Ascending aorta (tissue), 2 donors: ENCODE measurements at regions not wholly inside any gene's neighbourhood (a gene's known extent, or its start where the extent isn't known, plus 50 kb on each side); places are given as distances from the start of the nearest gene placed in this dataset.

Experiments used
- DNase-seq, 2 donors: peaks; one replicate each; pipeline ENCODE4 v3.0.0-alpha.2; 2019; ENCODE audit warnings: low spot score in 2 of 2
- H3K27ac ChIP-seq, 2 donors: fragments of 200-600 bp; sonication (generic); one replicate each; pipeline ENCODE4 v1.5.1; 2016 to 2017; ENCODE audit warnings: mild to moderate bottlenecking in 1 of 2
- H3K27me3 ChIP-seq: fragments of 200-600 bp; sonication (generic); one replicate; pipeline ENCODE4 v1.5.1; 2017
- H3K36me3 ChIP-seq, 2 donors: fragments of 200-600 bp; sonication (generic); one replicate each; pipeline ENCODE4 v1.5.1; 2016
- H3K4me1 ChIP-seq, 2 donors: fragments of 200-600 bp; sonication (generic); one replicate each; pipeline ENCODE4 v1.5.1; 2016 to 2017; ENCODE audit warnings: mild to moderate bottlenecking in 1 of 2
- H3K4me3 ChIP-seq, 2 donors: fragments of 200-600 bp; sonication (generic); one replicate each; pipeline ENCODE4 v1.5.1; 2016 to 2017; ENCODE audit warnings: mild to moderate bottlenecking in 1 of 2
- H3K9me3 ChIP-seq, 2 donors: fragments of 200-600 bp; sonication (generic); one replicate each; pipeline ENCODE4 v1.5.1; 2016
- CTCF ChIP-seq, 3 experiments: fragments of 200-600 bp in 2 of 3; fragments of 450-650 bp in 1 of 3; sonication (generic) in 2 of 3; IDR thresholded peaks; one replicate each; pipeline ENCODE4 v1.5.1; 2016 to 2019; ENCODE audit warnings: antibody characterized with exemption in 3 of 3, mild to moderate bottlenecking in 1 of 3, moderate library complexity in 1 of 3
- intact Hi-C: fragments of 100-400 bp; cut with DNase I; formaldehyde crosslinking; loops from one replicate; pipeline ENCODE4 v1.15.1; 2023

- H3K4me3 ChIP-seq = no peak overlapping the region
- H3K9me3 ChIP-seq = peaks cover 0 to 4% of the 10 kb centered on the region in 2 donors
- no peaks in the 10 kb centered on the region for H3K4me1 ChIP-seq
- no peaks in the 10 kb centered on the region for H3K36me3 ChIP-seq
- TF ChIP-seq CTCF (IDR thresholded peaks at IDR 0.05) = no peak
- intact Hi-C loops = no loop called here
- no peak overlapping the region for H3K27ac ChIP-seq
- DNase-seq = no peak
- no peaks in the 10 kb centered on the region for H3K27me3 ChIP-seq
Measured at GRCh38 chr1:55623311-55623710, 408.1 kb upstream of the USP24 start.

- intact Hi-C loops = no loop called here
- no peak for DNase-seq
Measured at GRCh38 chr1:55622074-55622473, 406.9 kb upstream of the USP24 start.

GRCh38 chr1:55618199-55618598 lies 403.0 kb upstream of the USP24 start:
- H3K4me3 ChIP-seq = no peak overlapping the region
- no peak overlapping the region for H3K27ac ChIP-seq
- DNase-seq = no peak
- H3K36me3 ChIP-seq = no peaks in the 10 kb centered on the region
- peaks cover 0 to 4% of the 10 kb centered on the region in 2 donors for H3K9me3 ChIP-seq
- no peaks in the 10 kb centered on the region for H3K4me1 ChIP-seq
- intact Hi-C loops = no loop called here
- TF ChIP-seq CTCF (IDR thresholded peaks at IDR 0.05) = no peak
- H3K27me3 ChIP-seq = no peaks in the 10 kb centered on the region

More at GRCh38 chr1:55622074-55622473, 406.9 kb upstream of the USP24 start:
- H3K36me3 ChIP-seq = no peaks in the 10 kb centered on the region
- H3K27me3 ChIP-seq = no peaks in the 10 kb centered on the region
- H3K4me3 ChIP-seq = no peak overlapping the region
- H3K4me1 ChIP-seq = no peaks in the 10 kb centered on the region
- no peak for TF ChIP-seq CTCF (IDR thresholded peaks at IDR 0.05)
- H3K9me3 ChIP-seq = peaks cover 0 to 4% of the 10 kb centered on the region in 2 donors
- H3K27ac ChIP-seq = no peak overlapping the region

- Histone ChIP-seq H3K27ac (no peak overlapping the region), H3K4me3 (no peak overlapping the region), H3K9me3 (no peaks in the 10 kb centered on the region), H3K27me3 (no peaks in the 10 kb centered on the region), H3K4me1 (no peaks in the 10 kb centered on the region), H3K36me3 (no peaks in the 10 kb centered on the region)
- intact Hi-C loops = no loop called here
- TF ChIP-seq CTCF (IDR thresholded peaks at IDR 0.05) = no peak
- no peak for DNase-seq
Measured at GRCh38 chr1:55617288-55617982, 402.3 kb upstream of the USP24 start.

- no peak for DNase-seq
- H3K27me3 ChIP-seq = no peaks in the 10 kb centered on the region
- no peaks in the 10 kb centered on the region for H3K36me3 ChIP-seq
- H3K27ac ChIP-seq = no peak overlapping the region
- intact Hi-C loops = no loop called here
- peaks cover 0 to 12% of the 10 kb centered on the region in 2 donors for H3K4me1 ChIP-seq
- H3K4me3 ChIP-seq = no peak overlapping the region
- H3K9me3 ChIP-seq = no peaks in the 10 kb centered on the region
- TF ChIP-seq CTCF (IDR thresholded peaks at IDR 0.05) = no peak
Measured at GRCh38 chr1:55612988-55613387, 397.8 kb upstream of the USP24 start.
